HG03095 (cell line): ENCODE measurements at regions not wholly inside any gene's neighbourhood (a gene's known extent, or its start where the extent isn't known, plus 50 kb on each side); places are given as distances from the start of the nearest gene placed in this dataset.
"Not testable (repeated sequence)": the region's sequence is repeated elsewhere in the genome, so short reads cannot be mapped to it uniquely, and the experiment has no call there.

Experiments used
- ATAC-seq: cut with Tn5 transposase; IDR thresholded peaks from one replicate; pipeline ENCODE4 v1.9.1; 2021; ENCODE audit warnings: moderate library complexity; ENCODE audit not compliant: unreplicated experiment

DNA sequence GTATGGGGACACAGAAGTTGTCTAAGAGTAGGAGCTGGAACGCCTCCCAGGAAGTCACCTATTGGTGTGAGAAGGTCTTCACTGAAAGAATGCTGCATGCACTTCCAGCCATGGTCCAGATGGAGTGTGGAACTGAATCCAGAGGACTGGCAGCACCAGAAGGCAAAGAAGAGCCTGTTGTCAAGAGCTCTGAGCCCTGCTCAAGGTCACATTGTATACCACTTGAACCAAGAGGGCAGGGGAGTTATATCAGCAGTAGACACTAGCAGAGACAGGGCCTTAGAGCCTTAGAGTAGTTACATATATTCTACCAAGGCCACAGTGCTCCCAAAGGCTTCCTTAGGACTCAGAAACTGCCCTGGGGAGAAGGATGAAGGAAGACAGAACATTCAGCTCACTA is 130.8 kb upstream of the POC5 start:
- no peak for ATAC-seq

GRCh38 chr5:75847561-75848021 is 130.4 kb upstream of the POC5 start:
- ATAC-seq = peak; percentile 90

GRCh38 chr5:75844301-75844700 is 127.1 kb upstream of the POC5 start:
- ATAC-seq = no peak

DNA sequence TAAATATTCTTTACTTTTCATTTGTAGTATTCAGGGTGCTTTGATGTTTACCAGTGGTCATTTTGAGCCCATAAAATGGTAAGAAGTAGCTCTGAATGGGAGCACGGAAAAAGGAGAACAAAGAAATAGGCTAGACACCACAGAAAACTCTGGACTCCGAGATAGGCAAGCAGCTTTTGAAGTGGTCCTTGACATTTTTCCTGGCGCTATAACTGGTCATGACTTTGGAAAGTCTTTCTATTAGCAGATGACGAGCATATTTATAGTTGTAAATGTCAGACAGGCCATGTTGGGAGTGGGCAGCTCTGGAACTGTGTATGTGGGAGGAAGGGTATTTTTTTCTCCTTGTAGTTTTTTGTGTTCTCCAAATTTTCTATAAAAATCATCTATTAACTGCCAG is 126.1 kb upstream of the POC5 start:
- ATAC-seq = no peak

DNA sequence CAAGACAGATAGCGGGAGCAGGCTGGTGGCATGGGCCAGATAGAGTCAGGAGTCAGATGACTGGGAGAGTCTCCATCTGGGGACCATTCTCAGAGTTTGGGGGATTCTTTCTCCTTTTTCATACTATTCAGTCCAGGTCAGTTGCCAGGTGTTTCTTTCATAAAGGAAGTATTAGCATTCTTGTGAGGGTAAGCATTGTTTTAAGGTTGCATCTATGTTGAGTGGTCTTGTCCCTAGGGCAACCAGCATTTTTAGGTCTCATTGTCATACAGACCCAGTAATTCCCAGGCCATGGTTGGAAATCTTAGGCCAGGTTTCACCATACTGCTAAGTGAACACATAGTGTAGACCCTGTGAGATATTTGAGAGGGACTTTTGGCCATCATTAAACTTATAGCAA is 122.3 kb upstream of the POC5 start:
- ATAC-seq = no peak

GRCh38 chr5:75837258-75837841 is 120.1 kb upstream of the POC5 start:
- ATAC-seq = no peak

GRCh38 chr5:75831561-75831960 is 114.3 kb upstream of the POC5 start:
- no peak for ATAC-seq

GRCh38 chr5:75828029-75828428 is 110.8 kb upstream of the POC5 start:
- no peak for ATAC-seq

- no peak for ATAC-seq
These were observed 107.1 kb upstream of the POC5 start for GRCh38 chr5:75824323-75824722.

DNA sequence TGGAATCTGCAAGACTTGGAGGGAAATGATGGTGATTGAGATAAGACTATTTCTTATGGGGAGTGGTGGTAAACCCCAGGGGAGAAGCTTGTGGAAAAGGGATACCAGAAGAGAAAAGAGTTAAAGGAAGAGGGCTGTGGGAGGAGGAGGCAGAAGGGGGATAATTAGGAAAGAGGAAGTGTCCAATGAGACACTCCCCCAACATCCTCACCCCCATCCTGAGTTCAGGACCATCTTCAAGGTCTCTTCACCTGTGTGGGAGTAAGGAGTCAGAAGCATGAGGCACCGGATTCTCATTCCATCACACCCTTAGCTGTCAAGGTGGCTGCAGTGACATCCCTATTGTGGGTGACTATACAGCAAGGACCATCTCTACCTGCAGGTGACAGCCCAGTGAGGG is 106.6 kb upstream of the POC5 start:
- ATAC-seq = no peak

DNA sequence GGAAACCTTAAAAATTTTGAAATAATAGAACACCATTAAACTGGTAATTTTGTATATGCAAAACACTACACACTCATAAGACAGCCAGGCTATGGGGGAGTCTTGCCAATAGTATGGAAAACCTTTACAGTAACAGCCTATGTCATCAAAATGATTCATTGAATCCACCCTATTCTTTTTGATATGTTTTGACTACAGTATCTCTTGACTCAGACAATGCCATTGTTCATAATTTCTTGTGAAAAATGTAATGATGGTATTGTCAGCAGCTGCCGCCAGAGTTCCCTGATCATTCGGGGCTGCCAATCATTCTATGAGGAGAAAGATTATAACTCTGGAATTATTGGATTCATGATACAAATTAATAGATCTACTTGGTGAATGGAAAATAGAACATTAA is 101.4 kb upstream of the POC5 start:
- no peak for ATAC-seq

DNA sequence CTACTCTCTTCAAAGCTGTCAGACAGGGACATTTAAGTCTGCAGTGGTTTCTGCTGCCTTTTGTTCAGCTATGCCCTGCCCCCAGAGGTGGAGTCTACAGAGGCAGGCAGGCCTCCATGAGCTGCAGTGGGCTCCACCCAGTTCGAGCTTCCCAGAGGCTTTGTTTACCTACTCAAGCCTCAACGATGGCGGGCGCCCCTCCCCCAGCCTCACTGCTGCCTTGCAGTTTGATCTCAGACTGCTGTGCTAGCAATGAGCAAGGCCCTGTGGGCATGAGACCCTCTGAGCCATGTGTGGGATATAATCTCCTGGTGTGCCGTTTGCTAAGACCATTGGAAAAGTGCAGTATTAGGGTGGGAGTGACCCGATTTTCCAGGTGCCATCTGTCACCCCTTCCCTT is 82.5 kb upstream of the POC5 start:
- ATAC-seq = not testable (repeated sequence)

GRCh38 chr5:75769338-75769737 is 52.1 kb upstream of the POC5 start:
- ATAC-seq = not testable (repeated sequence)
